CD4-positive, CD25-positive, alpha-beta regulatory T cell (primary cell): ENCODE measurements at regions not wholly inside any gene's neighbourhood (a gene's known extent, or its start where the extent isn't known, plus 50 kb on each side); places are given as distances from the start of the nearest gene placed in this dataset.

Experiments
- ATAC-seq, 2 donors: fragments of 150-1000 bp; cut with Tn5 transposase; one replicate each; pipeline ENCODE4 v1.10.0; 2021; ENCODE audit warnings: low read depth in 2 of 2, moderate number of reproducible peaks in 2 of 2, moderate library complexity in 1 of 2
- DNase-seq, 3 donors: peaks; one replicate each; pipeline versions ENCODE4 v3.0.0 to v3.0.0-alpha.2; 2012 to 2022; ENCODE audit warnings: mixed read lengths in 1 of 3
- H3K27ac ChIP-seq: one replicate; pipeline ENCODE4 v1.7.0; 2013; ENCODE audit warnings: mild to moderate bottlenecking, low read length; ENCODE audit not compliant: insufficient read depth, poor library complexity, severe bottlenecking
- H3K27me3 ChIP-seq: one replicate; pipeline ENCODE4 v1.7.0; 2013; ENCODE audit warnings: low read length; ENCODE audit not compliant: control insufficient read depth, insufficient read depth
- H3K36me3 ChIP-seq: one replicate; pipeline ENCODE4 v1.7.0; 2013; ENCODE audit warnings: mild to moderate bottlenecking, low read length, moderate library complexity; ENCODE audit not compliant: control insufficient read depth, insufficient read depth
- H3K4me1 ChIP-seq: 2 replicates; pipeline ENCODE4 v1.7.0; 2013; ENCODE audit warnings: mild to moderate bottlenecking, low read length; ENCODE audit not compliant: insufficient read depth, control insufficient read depth, poor library complexity, severe bottlenecking
- H3K4me3 ChIP-seq: one replicate; pipeline ENCODE4 v1.7.0; 2013; ENCODE audit warnings: low read depth, mild to moderate bottlenecking, low read length, moderate library complexity
- H3K9me3 ChIP-seq, 2 experiments: 1 replicate in 1 of 2; 2 replicates in 1 of 2; pipeline ENCODE4 v1.7.0; 2013; ENCODE audit warnings: low read length in 2 of 2, mild to moderate bottlenecking in 1 of 2, moderate library complexity in 1 of 2; ENCODE audit not compliant: control insufficient read depth in 2 of 2
- H3K27ac Mint-ChIP-seq, 3 donors: one replicate each; pipeline ENCODE4 v1.8.0; 2020 to 2022; ENCODE audit warnings: mild to moderate bottlenecking in 3 of 3, mixed read lengths in 3 of 3, moderate library complexity in 2 of 3
- H3K27me3 Mint-ChIP-seq: one replicate; pipeline ENCODE4 v1.8.0; 2022; ENCODE audit warnings: mild to moderate bottlenecking, mixed read lengths
- H3K36me3 Mint-ChIP-seq: one replicate; pipeline ENCODE4 v1.8.0; 2020; ENCODE audit warnings: mixed read lengths
- H3K4me1 Mint-ChIP-seq, 4 donors: one replicate each; pipeline ENCODE4 v1.8.0; 2020 to 2022; ENCODE audit warnings: mixed read lengths in 4 of 4, mild to moderate bottlenecking in 1 of 4
- H3K4me3 Mint-ChIP-seq, 4 donors: one replicate each; pipeline ENCODE4 v1.8.0; 2020 to 2022; ENCODE audit warnings: mild to moderate bottlenecking in 4 of 4, mixed read lengths in 4 of 4, moderate library complexity in 3 of 4
- H3K9me3 Mint-ChIP-seq, 7 donors: one replicate each; pipeline ENCODE4 v1.8.0; 2020 to 2022; ENCODE audit warnings: mixed read lengths in 7 of 7, mild to moderate bottlenecking in 3 of 7, moderate library complexity in 2 of 7

DNA sequence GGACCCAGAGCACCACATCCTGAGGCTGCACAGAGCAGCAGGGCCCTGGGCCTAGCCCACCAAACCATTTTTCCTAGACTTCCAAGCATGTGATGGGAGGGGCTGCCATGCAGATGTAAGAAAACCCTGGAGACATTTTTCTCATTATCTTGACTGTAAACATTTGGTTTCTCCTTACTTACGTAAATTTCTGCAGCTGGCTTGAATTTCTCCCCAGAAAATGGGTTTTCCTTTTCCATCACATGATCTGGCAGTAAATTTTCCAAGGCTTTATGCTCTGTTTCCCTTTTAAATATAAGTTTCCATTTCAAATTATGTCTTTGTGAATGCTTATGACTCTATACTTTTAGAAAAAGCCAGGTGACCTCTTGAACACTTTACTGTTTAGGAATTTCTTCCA, 945.9 kb upstream of the NDST4 start:
- no peak for ATAC-seq
- no peak overlapping the region for H3K27ac ChIP-seq
- H3K36me3 ChIP-seq: no peaks in the 10 kb centered on the region
- Mint-ChIP-seq H3K4me1 (no peaks in the 10 kb centered on the region), H3K9me3 (peaks cover 0 to 4% (median 0%) of the 10 kb centered on the region in 7 donors), H3K27ac (no peak overlapping the region), H3K4me3 (no peak overlapping the region), H3K27me3 (no peaks in the 10 kb centered on the region), H3K36me3 (no peaks in the 10 kb centered on the region)
- H3K4me3 ChIP-seq: no peak overlapping the region
- H3K9me3 ChIP-seq: no peaks in the 10 kb centered on the region
- no peaks in the 10 kb centered on the region for H3K4me1 ChIP-seq
- no peaks in the 10 kb centered on the region for H3K27me3 ChIP-seq
- DNase-seq: no peak

DNA sequence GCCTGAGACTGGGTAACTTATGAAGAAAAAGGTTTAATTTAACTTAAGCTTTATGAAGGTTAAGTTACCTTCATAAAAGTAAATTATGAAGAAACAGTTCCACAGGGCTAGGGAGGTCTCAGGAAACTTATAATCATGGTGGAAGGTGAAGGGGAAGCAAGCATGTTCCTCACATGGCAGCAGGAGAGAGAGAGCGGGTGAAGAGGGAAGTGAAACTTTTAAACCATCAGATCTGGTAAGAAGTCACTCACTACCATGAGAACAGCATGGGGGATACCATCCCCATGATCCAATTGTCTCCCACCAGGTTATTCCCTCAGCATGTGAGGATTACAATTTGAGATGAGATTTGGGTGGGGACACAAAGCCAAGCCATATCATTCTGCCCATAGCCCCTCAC, 944.7 kb upstream of the NDST4 start:
- no peak overlapping the region for H3K4me3 Mint-ChIP-seq

DNA sequence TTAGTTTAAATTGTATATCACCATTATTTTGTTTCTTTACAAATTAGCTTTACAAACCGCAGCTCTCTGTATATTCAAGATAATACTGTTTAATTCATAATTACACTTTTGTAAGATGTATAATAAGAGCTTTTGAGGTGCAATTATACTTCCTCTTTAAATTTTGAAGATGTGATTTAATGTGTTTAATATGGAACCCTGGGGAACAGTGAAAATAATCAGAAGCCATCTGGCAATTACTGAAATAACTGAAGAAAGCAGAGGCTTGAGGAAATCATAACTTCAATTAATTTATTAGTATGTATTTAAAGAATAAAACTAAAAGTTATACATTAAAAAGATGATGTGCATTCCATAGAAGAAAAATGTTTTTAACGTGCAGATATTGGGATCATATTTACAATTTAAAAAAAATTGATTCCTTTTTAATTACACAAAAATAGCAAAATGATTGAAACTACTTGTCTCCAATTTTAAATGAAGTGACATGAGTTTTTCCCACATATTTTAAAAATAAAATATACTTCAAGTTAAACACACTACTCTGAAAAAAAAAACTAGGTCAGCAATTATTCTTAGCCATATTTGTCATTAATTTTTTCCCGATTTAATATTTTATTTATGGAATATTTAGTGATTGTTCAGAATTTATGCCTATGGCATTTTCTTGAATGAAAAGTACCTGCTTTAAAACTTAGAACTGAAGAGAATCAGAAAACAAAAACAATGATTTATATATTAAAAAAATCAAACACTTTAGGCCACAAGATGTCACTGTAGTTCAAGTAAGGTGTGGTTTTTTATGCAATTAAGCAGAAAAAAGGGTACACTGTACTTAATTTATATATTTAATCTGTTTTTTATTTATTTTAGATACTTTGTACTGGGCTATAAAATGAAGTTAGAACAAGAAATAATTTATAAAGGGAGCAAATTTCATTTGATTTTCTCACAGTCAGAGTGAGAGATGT, 942.7 kb upstream of the NDST4 start:
- H3K4me1 ChIP-seq: no peaks in the 10 kb centered on the region
- no peak overlapping the region for H3K4me3 Mint-ChIP-seq
- DNase-seq: no peak
- H3K36me3 ChIP-seq: no peaks in the 10 kb centered on the region
- ATAC-seq: no peak
- no peaks in the 10 kb centered on the region for H3K36me3 Mint-ChIP-seq
- no peaks in the 10 kb centered on the region for H3K27me3 ChIP-seq
- H3K27ac Mint-ChIP-seq: no peak overlapping the region
- no peaks in the 10 kb centered on the region for H3K9me3 Mint-ChIP-seq
- H3K9me3 ChIP-seq: no peaks in the 10 kb centered on the region
- H3K4me3 ChIP-seq: no peak overlapping the region
- H3K4me1 Mint-ChIP-seq: no peaks in the 10 kb centered on the region
- H3K27ac ChIP-seq: no peak overlapping the region
- H3K27me3 Mint-ChIP-seq: no peaks in the 10 kb centered on the region

More for the DNA sequence above, 944.7 kb upstream of the NDST4 start:
- Histone ChIP-seq H3K36me3 (no peaks in the 10 kb centered on the region), H3K27ac (no peak overlapping the region), H3K9me3 (no peaks in the 10 kb centered on the region), H3K27me3 (no peaks in the 10 kb centered on the region), H3K4me3 (no peak overlapping the region), H3K4me1 (no peaks in the 10 kb centered on the region)
- no peaks in the 10 kb centered on the region for H3K36me3 Mint-ChIP-seq
- peaks cover 0 to 2% (median 0%) of the 10 kb centered on the region in 7 donors for H3K9me3 Mint-ChIP-seq
- no peaks in the 10 kb centered on the region for H3K4me1 Mint-ChIP-seq
- ATAC-seq: no peak
- H3K27ac Mint-ChIP-seq: no peak overlapping the region
- DNase-seq: no peak
- no peaks in the 10 kb centered on the region for H3K27me3 Mint-ChIP-seq

DNA sequence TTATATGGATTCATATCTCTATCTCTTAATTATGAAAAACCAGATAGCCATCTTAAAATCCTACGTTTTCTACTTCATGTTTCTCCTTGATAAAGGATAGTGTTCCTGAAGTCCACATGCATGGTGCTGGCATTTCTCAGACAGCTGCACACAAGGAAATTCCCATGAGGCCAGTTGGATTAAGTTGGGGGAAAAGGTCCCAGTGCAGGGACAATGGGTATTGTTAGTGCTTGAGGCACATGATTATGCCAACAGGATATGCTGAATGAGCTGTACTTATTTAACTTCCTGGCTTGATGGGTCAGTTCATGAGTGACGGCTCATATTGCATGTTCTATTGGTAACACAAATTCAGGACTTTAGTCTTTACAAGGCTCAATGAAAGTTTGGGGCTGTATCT, 913.9 kb upstream of the NDST4 start:
- Mint-ChIP-seq H3K36me3 (no peaks in the 10 kb centered on the region), H3K4me1 (no peaks in the 10 kb centered on the region), H3K4me3 (no peak overlapping the region), H3K27ac (peak overlapping the region in 1 of 3 donors; percentile 35), H3K9me3 (peaks cover 0 to 6% (median 2%) of the 10 kb centered on the region in 7 donors), H3K27me3 (no peaks in the 10 kb centered on the region)
- Histone ChIP-seq H3K9me3 (peaks cover 0 to 6% of the 10 kb centered on the region in 2 experiments), H3K27me3 (no peaks in the 10 kb centered on the region), H3K4me1 (no peaks in the 10 kb centered on the region), H3K27ac (no peak overlapping the region), H3K4me3 (no peak overlapping the region), H3K36me3 (no peaks in the 10 kb centered on the region)
- DNase-seq (no peak), ATAC-seq (no peak)

DNA sequence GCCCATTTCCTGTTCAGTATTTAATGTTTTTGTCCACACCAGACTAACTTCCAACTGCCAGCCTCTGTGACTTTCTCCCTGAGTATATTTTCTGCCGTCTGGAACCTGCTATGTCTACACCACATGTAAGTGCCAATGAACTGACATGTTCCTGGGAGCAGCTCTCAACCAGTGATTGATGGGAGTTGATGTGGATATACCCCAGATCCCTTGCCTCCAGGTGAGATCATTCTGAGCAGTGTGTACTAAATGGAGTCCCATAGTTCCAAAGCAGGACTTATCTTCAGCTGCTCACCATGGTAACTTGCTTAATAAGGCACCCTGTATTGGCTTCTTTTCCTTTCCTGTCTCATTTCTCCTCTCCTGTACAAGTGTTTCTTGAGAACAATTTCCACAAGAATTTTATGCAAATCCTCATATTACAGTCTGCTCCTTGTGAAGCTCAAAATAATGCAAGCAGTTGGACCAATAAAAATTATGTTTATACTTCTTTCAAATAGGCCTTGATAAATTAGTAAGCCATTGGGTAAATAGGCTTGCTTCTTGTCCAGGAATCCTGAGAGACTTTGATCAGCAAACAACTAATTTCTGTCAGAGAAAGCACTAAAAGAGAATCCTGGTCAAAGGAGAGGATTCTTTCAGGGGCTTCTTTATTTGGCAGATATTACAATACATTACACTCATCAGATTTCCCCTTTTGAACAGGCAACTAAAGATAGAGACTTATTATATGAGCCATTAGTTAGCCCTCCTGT, 911.7 kb upstream of the NDST4 start:
- no peak for DNase-seq
- peaks cover 3 to 8% of the 10 kb centered on the region in 2 experiments for H3K9me3 ChIP-seq
- Mint-ChIP-seq H3K36me3 (no peaks in the 10 kb centered on the region), H3K27me3 (no peaks in the 10 kb centered on the region), H3K27ac (no peak overlapping the region), H3K4me1 (no peaks in the 10 kb centered on the region), H3K9me3 (peaks cover 2 to 12% (median 3%) of the 10 kb centered on the region in 7 donors), H3K4me3 (no peak overlapping the region)
- H3K27ac ChIP-seq: no peak overlapping the region
- no peaks in the 10 kb centered on the region for H3K27me3 ChIP-seq
- ATAC-seq: no peak
- H3K4me3 ChIP-seq: no peak overlapping the region
- no peaks in the 10 kb centered on the region for H3K4me1 ChIP-seq
- no peaks in the 10 kb centered on the region for H3K36me3 ChIP-seq

DNA sequence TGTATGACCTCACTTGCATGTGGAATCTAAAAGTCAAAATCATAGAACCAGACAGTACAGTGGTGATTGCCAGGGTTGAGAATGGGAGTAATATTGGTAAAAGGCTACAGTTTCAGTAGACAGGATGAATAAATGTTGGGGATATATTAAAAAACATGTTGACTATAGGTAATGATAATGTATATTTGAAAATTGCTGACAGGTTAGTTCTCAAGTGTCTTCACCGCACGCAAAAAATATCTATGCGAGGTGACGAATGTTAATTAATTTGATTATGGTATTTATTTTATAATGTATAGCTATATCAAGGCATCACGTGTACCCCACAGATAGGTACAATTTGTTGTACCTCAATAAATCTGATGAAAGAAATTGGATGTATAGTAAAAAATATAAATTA, 909.6 kb upstream of the NDST4 start:
- Histone ChIP-seq H3K27me3 (no peaks in the 10 kb centered on the region), H3K9me3 (peaks cover 8 to 23% of the 10 kb centered on the region in 2 experiments), H3K36me3 (no peaks in the 10 kb centered on the region), H3K4me1 (no peaks in the 10 kb centered on the region), H3K4me3 (no peak overlapping the region), H3K27ac (no peak overlapping the region)
- Mint-ChIP-seq H3K4me1 (no peaks in the 10 kb centered on the region), H3K36me3 (no peaks in the 10 kb centered on the region), H3K27ac (no peak overlapping the region), H3K27me3 (no peaks in the 10 kb centered on the region), H3K9me3 (peaks cover 0 to 21% (median 7%) of the 10 kb centered on the region in 7 donors), H3K4me3 (no peak overlapping the region)
- DNase-seq (no peak), ATAC-seq (no peak)

DNA sequence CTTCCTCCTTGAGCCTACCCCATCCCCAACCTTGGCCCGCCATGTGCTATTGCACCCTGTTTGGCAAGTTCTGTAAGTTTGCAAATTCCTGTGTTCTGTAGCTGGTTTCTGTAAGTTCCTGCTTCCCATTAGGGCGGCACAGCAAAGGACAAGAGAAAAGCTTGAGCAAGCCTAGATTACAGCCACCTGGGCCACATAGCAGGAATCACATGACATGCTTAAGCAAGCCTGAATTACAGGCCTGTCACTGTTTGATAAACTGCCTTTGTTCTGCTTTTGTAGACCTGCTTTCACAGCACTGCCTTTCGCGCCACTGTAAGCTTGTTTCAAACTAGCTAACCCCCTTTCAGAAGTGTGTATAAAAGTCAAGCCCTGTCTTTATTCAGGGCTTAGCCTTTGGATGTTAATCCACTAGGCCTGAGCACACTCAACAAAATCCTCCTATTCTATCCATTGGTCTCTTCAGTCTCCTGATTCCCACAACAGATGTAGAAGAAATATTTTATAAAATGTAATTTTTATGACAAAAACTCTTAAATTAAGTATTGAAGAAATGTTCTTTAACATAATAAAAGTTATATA, 906.8 kb upstream of the NDST4 start:
- Histone ChIP-seq H3K4me1 (no peaks in the 10 kb centered on the region), H3K36me3 (no peaks in the 10 kb centered on the region), H3K27me3 (no peaks in the 10 kb centered on the region), H3K4me3 (no peak overlapping the region), H3K9me3 (peaks cover 22 to 39% of the 10 kb centered on the region in 2 experiments), H3K27ac (no peak overlapping the region)
- ATAC-seq (no peak), DNase-seq (no peak)
- Mint-ChIP-seq H3K27ac (no peak overlapping the region), H3K9me3 (peaks cover 1 to 36% (median 13%) of the 10 kb centered on the region in 7 donors), H3K36me3 (no peaks in the 10 kb centered on the region), H3K4me1 (no peaks in the 10 kb centered on the region), H3K4me3 (no peak overlapping the region), H3K27me3 (no peaks in the 10 kb centered on the region)
